ENCODE measurements at regions not wholly inside any gene's neighbourhood (a gene's known extent, or its start where the extent isn't known, plus 50 kb on each side); places are given as distances from the start of the nearest gene placed in this dataset.
A peak's percentile ranks its signal among the peaks of the same experiment; 100 is the strongest.

DNA sequence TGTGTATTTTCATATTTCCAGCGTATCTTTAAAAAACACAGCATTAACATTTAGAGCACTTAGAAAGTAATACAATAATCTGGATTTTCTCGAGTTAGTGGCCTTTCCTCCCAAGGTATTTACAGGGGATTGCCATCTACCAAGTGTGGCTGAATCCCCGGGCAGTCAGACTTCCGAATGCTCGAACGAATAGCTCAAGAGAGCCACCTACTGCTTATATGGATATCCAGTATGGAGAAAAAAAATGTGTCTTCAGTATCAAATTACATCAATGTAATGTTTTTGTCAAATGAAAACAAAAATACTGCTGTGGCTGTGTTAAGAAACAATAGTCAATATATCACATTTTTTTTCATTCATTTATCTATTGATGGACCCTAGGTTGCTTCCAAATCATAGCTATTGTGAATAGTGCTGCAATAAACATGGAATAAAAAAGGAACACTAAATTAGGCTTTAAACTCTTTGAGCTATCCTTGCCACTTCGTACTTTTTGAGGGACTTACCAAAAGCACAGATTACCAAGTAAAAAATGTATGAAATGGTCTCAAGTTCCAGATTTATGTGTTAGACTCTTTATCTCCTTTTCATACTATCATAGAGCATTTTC, 654.5 kb upstream of the PTCHD4 start:
- H3K9me3 ChIP-seq, result no peaks in the 10 kb centered on the region
- in situ Hi-C loops (cut with MboI; ENCODE audit: low sequenced_read_pairs), result loop anchor here (10.0 kb wide), 1 partner anchor 981 kb away; the partner anchor contains the start of gene OPN5
- peak; percentile 73 to 86 for DNase-seq (ENCODE audit: low spot score in 2 of 2)

DNA sequence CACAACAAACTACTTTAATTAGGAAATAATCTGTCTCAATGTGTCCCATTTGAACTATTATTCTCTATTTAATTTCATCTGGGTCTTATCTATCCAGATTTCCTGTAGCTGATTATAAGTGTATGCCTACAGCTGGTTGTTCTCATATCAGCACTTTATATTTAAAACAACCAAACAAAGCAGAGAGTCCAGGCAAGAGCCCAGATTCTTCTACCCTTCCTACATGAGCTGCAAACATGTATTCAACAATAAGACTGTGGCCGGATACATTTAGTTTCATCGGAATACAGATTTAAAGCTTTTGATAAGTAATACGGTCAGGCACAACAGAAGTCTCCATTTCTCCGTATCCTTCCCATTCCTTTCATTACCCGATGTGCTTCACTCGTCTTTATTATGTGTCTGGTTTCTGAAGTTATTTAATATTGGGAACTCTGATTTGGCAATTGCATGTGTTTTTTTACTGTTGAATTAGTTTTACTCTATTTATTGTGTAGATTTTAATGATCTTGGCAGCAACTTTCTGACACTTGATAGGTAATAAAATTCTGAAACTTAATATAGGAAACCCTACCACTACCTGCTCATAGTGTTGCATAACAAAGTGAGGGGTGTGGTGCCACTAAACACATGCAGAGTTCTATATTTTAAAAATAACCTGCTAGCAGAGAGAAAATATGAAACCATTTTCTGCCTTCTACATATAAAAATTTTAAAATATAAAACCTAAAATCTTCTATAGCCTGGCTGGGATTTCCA, 653.5 kb upstream of the PTCHD4 start:
- in situ Hi-C loops (cut with MboI; ENCODE audit: low sequenced_read_pairs), result loop anchor here (10.0 kb wide), 1 partner anchor 980 kb away; the partner anchor contains the start of gene OPN5
- Histone ChIP-seq H3K4me3 (no peak overlapping the region), H3K36me3 (replicated peaks) (no peaks in the 10 kb centered on the region), H3K27me3 (ENCODE audit: low read depth) (no peaks in the 10 kb centered on the region), H3K4me1 (peaks cover 17% of the 10 kb centered on the region), H3K9me3 (no peaks in the 10 kb centered on the region)
- peak in 1 of 2 experiments; percentile 18 for DNase-seq (ENCODE audit: low spot score in 2 of 2)

More for the DNA sequence above, 654.5 kb upstream of the PTCHD4 start:
- peaks cover 17% of the 10 kb centered on the region for H3K4me1 ChIP-seq
- H3K4me3 ChIP-seq, result no peak overlapping the region
- H3K27me3 ChIP-seq (ENCODE audit: low read depth), result no peaks in the 10 kb centered on the region
- no peaks in the 10 kb centered on the region for H3K36me3 ChIP-seq (replicated peaks)

DNA sequence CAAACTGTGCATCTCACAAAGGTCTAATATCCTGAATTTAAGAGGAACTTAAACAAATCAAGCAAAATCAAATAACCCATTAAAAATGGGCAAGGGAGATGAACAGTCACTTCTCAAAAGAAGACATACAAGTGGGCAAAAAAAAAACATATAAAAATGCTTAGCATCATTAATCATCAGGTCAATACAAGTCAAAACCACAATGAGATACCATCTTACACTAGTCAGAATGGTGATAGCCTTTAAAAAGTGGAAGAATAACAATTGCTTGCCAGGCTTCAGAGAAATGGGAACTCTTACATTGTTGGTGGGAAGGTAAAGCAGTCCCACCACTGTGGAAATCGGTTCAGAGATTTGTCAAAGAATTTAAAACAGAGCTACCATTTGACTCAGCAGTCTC, 646.7 kb upstream of the PTCHD4 start:
- no peak overlapping the region for H3K4me3 ChIP-seq
- DNase-seq (ENCODE audit: low spot score in 2 of 2), result no peak
- H3K4me1 ChIP-seq, result no peaks in the 10 kb centered on the region
- H3K27me3 ChIP-seq (ENCODE audit: low read depth), result no peaks in the 10 kb centered on the region
- H3K36me3 ChIP-seq (replicated peaks), result no peaks in the 10 kb centered on the region
- H3K9me3 ChIP-seq, result no peaks in the 10 kb centered on the region
- in situ Hi-C loops (cut with MboI; ENCODE audit: low sequenced_read_pairs), result no loop called here

DNA sequence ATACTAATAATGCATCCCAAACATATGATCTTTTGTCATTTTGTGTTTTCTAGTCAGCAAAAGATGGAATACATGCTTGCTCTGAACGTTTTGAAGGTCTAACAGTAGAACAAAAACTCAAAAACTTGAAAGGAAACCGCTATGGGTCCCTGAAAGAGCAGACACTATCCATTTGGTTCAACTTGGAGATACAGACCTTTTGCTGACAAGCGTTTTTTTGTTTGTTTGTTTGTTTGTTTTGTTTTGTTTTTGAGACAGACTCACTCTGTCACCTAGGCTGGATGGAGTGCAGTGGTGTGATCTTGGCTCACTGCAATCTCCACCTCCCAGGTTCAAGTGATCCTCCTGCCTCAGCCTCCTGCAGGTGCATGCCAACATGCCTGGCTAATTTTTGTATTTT, 644.3 kb upstream of the PTCHD4 start:
- in situ Hi-C loops (cut with MboI; ENCODE audit: low sequenced_read_pairs), result no loop called here
- no peak for DNase-seq (ENCODE audit: low spot score in 2 of 2)
- Histone ChIP-seq H3K27me3 (ENCODE audit: low read depth) (no peaks in the 10 kb centered on the region), H3K9me3 (no peaks in the 10 kb centered on the region), H3K36me3 (replicated peaks) (no peaks in the 10 kb centered on the region), H3K4me1 (peaks cover 10% of the 10 kb centered on the region), H3K4me3 (no peak overlapping the region)

DNA sequence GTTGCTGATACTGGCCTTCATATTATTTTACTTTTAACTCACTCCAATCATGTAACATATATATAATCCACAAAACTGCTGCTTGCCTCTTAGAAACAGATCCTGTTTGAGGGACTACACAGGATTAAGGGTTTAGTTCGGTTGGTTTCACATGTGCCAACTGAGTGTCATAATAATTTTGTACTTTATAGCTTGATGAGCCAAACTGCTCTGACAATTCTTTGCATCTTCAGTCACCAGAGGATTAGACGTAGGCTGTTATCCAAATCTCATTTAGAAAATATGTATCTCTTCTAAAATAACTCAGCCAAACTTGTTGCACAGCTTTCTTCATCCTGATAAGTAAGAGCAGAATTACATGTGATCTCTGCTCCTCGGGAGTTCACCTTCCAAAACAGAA, 643.6 kb upstream of the PTCHD4 start:
- H3K4me1 ChIP-seq, result peaks cover 17% of the 10 kb centered on the region
- H3K4me3 ChIP-seq, result no peak overlapping the region
- H3K9me3 ChIP-seq, result no peaks in the 10 kb centered on the region
- no peaks in the 10 kb centered on the region for H3K27me3 ChIP-seq (ENCODE audit: low read depth)
- DNase-seq (ENCODE audit: low spot score in 2 of 2), result no peak
- in situ Hi-C loops (cut with MboI; ENCODE audit: low sequenced_read_pairs), result no loop called here
- H3K36me3 ChIP-seq (replicated peaks), result no peaks in the 10 kb centered on the region

DNA sequence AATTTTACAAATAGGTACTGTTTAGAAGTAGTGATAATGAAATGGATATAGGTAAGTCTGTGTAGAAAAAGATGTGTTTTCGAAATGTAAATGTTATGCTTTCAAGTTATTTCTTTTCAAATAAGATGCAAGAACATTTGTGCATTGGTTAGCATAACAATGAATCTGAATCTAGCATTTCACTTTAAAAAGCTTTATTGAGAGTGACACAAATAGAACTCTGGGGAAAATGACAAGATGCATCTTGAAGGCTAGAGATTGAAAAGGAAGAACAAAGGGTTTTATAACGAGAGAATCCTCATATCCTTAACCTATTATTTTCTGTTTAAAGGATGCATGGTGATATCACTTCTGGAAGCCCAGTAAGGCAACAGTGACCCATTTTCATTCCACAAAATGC, 639.9 kb upstream of the PTCHD4 start:
- Histone ChIP-seq H3K4me1 (peaks cover 19% of the 10 kb centered on the region), H3K36me3 (replicated peaks) (no peaks in the 10 kb centered on the region), H3K9me3 (no peaks in the 10 kb centered on the region), H3K4me3 (no peak overlapping the region), H3K27me3 (ENCODE audit: low read depth) (no peaks in the 10 kb centered on the region)
- in situ Hi-C loops (cut with MboI; ENCODE audit: low sequenced_read_pairs), result no loop called here
- DNase-seq (ENCODE audit: low spot score in 2 of 2), result peak in 1 of 2 experiments; percentile 68

DNA sequence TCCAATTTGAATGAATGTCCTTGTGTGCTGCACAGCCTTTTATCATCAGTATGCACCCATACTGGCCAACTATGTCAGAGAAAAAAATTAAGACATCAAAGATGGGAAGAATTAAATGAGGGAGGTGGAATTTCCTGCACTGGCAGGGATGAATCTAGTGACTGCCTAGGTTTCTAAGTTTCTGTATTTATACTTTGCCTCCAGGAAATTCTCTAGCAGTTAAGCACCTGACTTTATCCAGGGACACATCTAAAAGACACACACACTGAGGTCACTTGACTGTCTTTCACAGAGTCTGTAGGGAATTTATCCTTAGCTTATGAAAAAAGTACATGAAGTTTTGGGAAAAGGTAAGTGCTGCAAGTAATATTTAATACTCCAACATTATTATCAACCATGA, 636.5 kb upstream of the PTCHD4 start:
- Histone ChIP-seq H3K4me1 (peaks cover 19% of the 10 kb centered on the region), H3K4me3 (no peak overlapping the region), H3K27me3 (ENCODE audit: low read depth) (no peaks in the 10 kb centered on the region), H3K36me3 (replicated peaks) (no peaks in the 10 kb centered on the region), H3K9me3 (no peaks in the 10 kb centered on the region)
- no peak for DNase-seq (ENCODE audit: low spot score in 2 of 2)
- in situ Hi-C loops (cut with MboI; ENCODE audit: low sequenced_read_pairs), result no loop called here

DNA sequence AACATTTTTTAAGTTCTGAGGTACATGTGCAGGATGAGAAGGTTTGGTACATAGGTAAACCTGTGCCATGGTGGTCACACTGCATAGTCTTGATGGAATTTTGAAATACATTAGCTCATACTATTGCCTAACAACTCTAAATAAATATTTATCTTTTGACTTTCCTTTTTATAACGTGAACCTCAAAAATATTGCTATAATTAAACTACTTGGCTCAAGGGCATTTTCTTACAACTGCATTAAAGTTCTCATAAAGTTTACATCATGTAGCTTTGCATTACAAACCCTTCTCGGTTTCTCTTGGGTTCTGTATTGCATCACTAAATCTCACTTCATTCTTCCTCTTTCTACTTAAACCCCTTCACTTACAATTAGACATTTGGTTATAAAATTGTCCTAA, 636.0 kb upstream of the PTCHD4 start:
- H3K27me3 ChIP-seq (ENCODE audit: low read depth), result no peaks in the 10 kb centered on the region
- H3K4me3 ChIP-seq, result no peak overlapping the region
- DNase-seq (ENCODE audit: low spot score in 2 of 2), result peak in 1 of 2 experiments; percentile 4
- H3K4me1 ChIP-seq, result peaks cover 19% of the 10 kb centered on the region
- H3K9me3 ChIP-seq, result no peaks in the 10 kb centered on the region
- no peaks in the 10 kb centered on the region for H3K36me3 ChIP-seq (replicated peaks)
- in situ Hi-C loops (cut with MboI; ENCODE audit: low sequenced_read_pairs), result no loop called here

DNA sequence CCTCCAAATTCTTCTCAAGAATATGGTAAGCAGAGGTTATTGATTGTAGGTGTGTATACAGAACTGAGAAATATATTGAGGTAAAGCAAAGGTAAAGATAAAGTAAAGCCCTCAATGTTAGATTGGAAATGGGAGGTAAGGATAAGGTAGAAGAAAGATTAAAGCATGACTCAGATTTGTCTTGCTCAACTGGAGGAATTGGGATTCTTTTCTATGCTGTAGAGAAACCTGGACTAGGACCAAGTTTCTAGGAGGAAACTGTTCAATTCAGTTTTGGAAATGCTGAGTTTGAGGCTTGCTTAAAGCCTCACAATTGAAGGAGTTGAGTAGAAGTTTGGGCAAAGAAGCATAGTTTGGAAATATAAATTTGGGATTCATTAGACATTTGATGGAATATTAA, 634.0 kb upstream of the PTCHD4 start:
- Histone ChIP-seq H3K4me3 (no peak overlapping the region), H3K36me3 (replicated peaks) (no peaks in the 10 kb centered on the region), H3K27me3 (ENCODE audit: low read depth) (no peaks in the 10 kb centered on the region), H3K4me1 (peaks cover 5% of the 10 kb centered on the region), H3K9me3 (no peaks in the 10 kb centered on the region)
- in situ Hi-C loops (cut with MboI; ENCODE audit: low sequenced_read_pairs), result no loop called here
- no peak for DNase-seq (ENCODE audit: low spot score in 2 of 2)

DNA sequence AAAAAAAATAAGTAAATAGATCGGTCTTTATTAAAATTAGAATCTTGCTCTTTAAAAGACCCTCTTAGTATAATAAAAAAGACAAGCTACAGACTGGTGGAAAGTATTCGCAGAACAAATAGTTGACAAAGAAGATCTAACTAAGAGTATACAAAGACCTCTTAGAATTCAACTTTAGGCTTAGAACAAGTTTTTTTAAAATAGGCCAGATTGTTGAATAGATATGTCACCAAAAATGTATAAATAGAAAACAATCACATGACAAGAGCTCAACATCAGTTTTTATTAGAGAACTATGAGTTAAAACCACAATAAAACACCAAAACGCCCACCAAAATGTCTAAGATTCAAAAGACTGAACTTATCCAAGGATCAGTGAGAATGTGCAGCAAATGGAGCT, 632.7 kb upstream of the PTCHD4 start:
- no peak for DNase-seq (ENCODE audit: low spot score in 2 of 2)
- in situ Hi-C loops (cut with MboI; ENCODE audit: low sequenced_read_pairs), result no loop called here
- H3K4me1 ChIP-seq, result no peaks in the 10 kb centered on the region; the same call in 1 of the 2 replicates
- H3K36me3 ChIP-seq (replicated peaks), result no peaks in the 10 kb centered on the region
- no peaks in the 10 kb centered on the region for H3K9me3 ChIP-seq
- H3K4me3 ChIP-seq, result no peak overlapping the region
- H3K27me3 ChIP-seq (ENCODE audit: low read depth), result no peaks in the 10 kb centered on the region

DNA sequence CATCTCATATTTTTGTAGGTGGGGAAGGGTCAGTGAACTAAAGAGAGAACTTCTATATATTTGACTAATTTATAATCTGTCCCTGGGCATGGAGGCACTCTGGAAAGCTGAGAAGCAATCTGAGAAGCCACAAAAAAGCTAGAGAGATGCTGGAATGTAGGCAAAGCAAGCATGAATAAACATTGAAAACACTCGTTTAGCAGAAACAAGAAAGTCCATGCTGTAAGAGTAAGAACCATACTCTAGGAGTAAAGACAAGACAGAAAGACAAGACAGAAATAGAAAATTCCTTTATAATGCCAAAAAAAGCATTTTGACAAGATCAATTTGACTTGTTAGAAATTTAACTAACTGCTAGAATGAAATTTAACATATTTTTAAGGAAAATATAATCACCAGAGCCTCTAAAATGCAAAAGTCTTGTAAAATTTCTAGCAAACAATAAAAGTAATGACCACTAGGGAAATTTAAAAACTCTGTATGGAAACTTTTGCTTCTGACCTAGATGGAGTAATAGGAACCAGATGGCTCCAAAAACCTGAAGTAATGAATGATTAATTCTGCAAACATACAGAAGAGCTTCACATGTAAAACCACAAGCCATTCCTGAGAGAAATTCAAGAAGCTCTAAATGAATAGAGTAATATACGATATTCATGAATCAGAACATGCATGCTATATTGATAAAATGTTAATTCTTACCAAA, 625.7 kb upstream of the PTCHD4 start:
- peaks cover 3% of the 10 kb centered on the region; the same call in 1 of the 2 replicates for H3K27me3 ChIP-seq (ENCODE audit: low read depth)
- no peak for DNase-seq (ENCODE audit: low spot score in 2 of 2)
- no peak overlapping the region for H3K4me3 ChIP-seq
- no peaks in the 10 kb centered on the region for H3K36me3 ChIP-seq (replicated peaks)
- no peaks in the 10 kb centered on the region for H3K4me1 ChIP-seq
- in situ Hi-C loops (cut with MboI; ENCODE audit: low sequenced_read_pairs), result no loop called here
- no peaks in the 10 kb centered on the region for H3K9me3 ChIP-seq

DNA sequence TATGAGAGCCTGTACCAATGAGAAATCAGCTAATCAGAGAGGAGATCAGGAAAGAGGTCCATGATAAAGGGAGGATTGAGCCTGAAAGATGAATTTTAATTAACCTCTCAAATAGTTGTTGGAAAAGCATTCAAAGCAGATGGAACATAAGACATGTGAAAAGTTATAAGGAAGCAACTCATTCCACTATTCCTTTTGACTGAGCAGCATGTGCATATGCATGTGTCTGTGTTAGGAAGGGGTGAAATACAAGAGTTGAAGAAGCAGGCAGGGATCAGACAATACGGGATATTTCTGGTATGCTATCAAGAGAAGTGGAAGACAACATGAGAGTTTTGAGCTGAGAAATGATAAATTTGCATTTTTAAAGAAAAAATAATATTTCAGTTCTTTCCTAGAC, 624.8 kb upstream of the PTCHD4 start:
- in situ Hi-C loops (cut with MboI; ENCODE audit: low sequenced_read_pairs), result no loop called here
- DNase-seq (ENCODE audit: low spot score in 2 of 2), result no peak
- Histone ChIP-seq H3K36me3 (replicated peaks) (no peaks in the 10 kb centered on the region), H3K4me1 (no peaks in the 10 kb centered on the region), H3K27me3 (ENCODE audit: low read depth) (peaks cover 3% of the 10 kb centered on the region; the same call in 1 of the 2 replicates), H3K4me3 (no peak overlapping the region), H3K9me3 (no peaks in the 10 kb centered on the region)

DNA sequence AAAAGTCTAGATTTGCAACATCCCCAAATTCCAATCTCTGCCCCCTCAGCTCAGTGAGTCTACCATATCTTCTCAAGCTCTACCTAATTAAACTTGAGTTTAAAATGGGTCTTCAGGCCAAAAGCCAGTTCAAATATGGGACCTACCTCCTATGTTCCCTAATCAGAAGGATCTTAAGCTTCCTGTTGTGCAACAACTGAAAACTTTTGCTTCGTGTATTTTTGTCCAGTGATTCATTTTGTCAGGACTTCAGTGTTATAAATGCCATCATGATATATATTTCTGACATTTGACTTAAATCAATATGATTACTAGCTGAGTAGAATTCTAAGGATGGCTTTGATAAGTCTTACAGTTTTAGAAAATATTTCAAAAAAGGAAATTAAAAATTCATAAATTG, 622.6 kb upstream of the PTCHD4 start:
- no peaks in the 10 kb centered on the region for H3K4me1 ChIP-seq
- H3K9me3 ChIP-seq, result no peaks in the 10 kb centered on the region
- in situ Hi-C loops (cut with MboI; ENCODE audit: low sequenced_read_pairs), result no loop called here
- H3K36me3 ChIP-seq (replicated peaks), result no peaks in the 10 kb centered on the region
- H3K4me3 ChIP-seq, result no peak overlapping the region
- H3K27me3 ChIP-seq (ENCODE audit: low read depth), result peaks cover 3% of the 10 kb centered on the region; the same call in 1 of the 2 replicates
- DNase-seq (ENCODE audit: low spot score in 2 of 2), result no peak

DNA sequence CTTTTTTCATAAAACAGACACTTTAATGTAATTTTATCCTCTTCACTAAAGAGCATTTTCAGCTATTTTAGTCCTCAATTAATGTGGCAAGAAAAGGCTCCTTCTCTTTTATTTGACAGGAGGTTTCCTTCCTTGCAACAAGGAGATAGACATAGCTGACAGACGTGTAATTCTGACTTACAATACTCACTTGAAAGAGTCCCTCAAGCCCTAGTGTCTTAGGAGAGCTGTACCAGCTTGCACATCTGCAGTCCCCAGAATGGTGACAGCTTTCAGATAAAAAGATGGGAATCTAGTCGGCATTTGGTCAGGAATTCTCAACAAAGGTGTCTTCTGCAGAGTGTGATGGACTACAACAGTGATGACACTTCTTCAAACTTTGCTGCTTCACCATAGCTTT, 603.7 kb upstream of the PTCHD4 start:
- H3K4me1 ChIP-seq, result peaks cover 13% of the 10 kb centered on the region
- no peak overlapping the region for H3K4me3 ChIP-seq
- in situ Hi-C loops (cut with MboI; ENCODE audit: low sequenced_read_pairs), result no loop called here
- no peak for DNase-seq (ENCODE audit: low spot score in 2 of 2)
- no peaks in the 10 kb centered on the region for H3K9me3 ChIP-seq
- H3K36me3 ChIP-seq (replicated peaks), result no peaks in the 10 kb centered on the region
- peaks cover 5% of the 10 kb centered on the region; the same call in 1 of the 2 replicates for H3K27me3 ChIP-seq (ENCODE audit: low read depth)
